ENCODE measurements at regions not wholly inside any gene's neighbourhood (a gene's known extent, or its start where the extent isn't known, plus 50 kb on each side); places are given as distances from the start of the nearest gene placed in this dataset.

GRCh38 chr5:3535414-3536211 is 60.0 kb upstream of the IRX1 start:
- no peaks in the 10 kb centered on the region for H3K9me2 ChIP-seq (ENCODE audit: insufficient read depth)
- no peak overlapping the region for H3K4me2 ChIP-seq (ENCODE audit: unreplicated experiment)
- in situ Hi-C loops (cut with MboI) = no loop called here
- H3K4me3 ChIP-seq = no peak overlapping the region
- H3K4me1 ChIP-seq (ENCODE audit: insufficient read depth) = no peaks in the 10 kb centered on the region
- no peaks in the 10 kb centered on the region for H3K36me3 ChIP-seq (ENCODE audit: low read depth)
- H2AFZ ChIP-seq = no peak overlapping the region
- TF ChIP-seq EZH2 (IDR thresholded peaks at IDR 0.05; ENCODE audit: insufficient read depth, poor library complexity, severe bottlenecking) (no peak), EZH2phosphoT487 (IDR thresholded peaks at IDR 0.05; ENCODE audit: insufficient read depth, low read depth) (no peak)
- H3K9ac ChIP-seq = no peak overlapping the region
- no peaks in the 10 kb centered on the region for H3K9me3 ChIP-seq (ENCODE audit: low read depth)
- DNase-seq = no peak
- no peaks in the 10 kb centered on the region for H3K79me2 ChIP-seq (ENCODE audit: insufficient read depth)
- 76 to 81% methylated on average over 57 to 60 of the region's 60 CpGs for WGBS, 2 experiments (ENCODE audit: low coverage in 1 of 2, low lambda C conversion rate in 2 of 2, missing lambda C conversion rate in 2 of 2)
- no peaks in the 10 kb centered on the region for H3F3A ChIP-seq (ENCODE audit: insufficient read depth)
- no peak overlapping the region for H3K27ac ChIP-seq
- no peaks in the 10 kb centered on the region for H4K20me1 ChIP-seq (ENCODE audit: insufficient read depth)
- no peaks in the 10 kb centered on the region for H3K27me3 ChIP-seq (replicated peaks; ENCODE audit: insufficient read depth)

GRCh38 chr5:3534997-3535396 is 60.6 kb upstream of the IRX1 start:
- Histone ChIP-seq H3K79me2 (ENCODE audit: insufficient read depth) (no peaks in the 10 kb centered on the region), H3K4me3 (no peak overlapping the region), H3K27me3 (replicated peaks; ENCODE audit: insufficient read depth) (no peaks in the 10 kb centered on the region), H3K9ac (no peak overlapping the region), H3F3A (ENCODE audit: insufficient read depth) (no peaks in the 10 kb centered on the region), H4K20me1 (ENCODE audit: insufficient read depth) (no peaks in the 10 kb centered on the region), H3K9me2 (ENCODE audit: insufficient read depth) (no peaks in the 10 kb centered on the region), H3K36me3 (ENCODE audit: low read depth) (no peaks in the 10 kb centered on the region), H3K27ac (no peak overlapping the region), H3K4me2 (ENCODE audit: unreplicated experiment) (no peak overlapping the region), H2AFZ (no peak overlapping the region), H3K4me1 (ENCODE audit: insufficient read depth) (no peaks in the 10 kb centered on the region), H3K9me3 (ENCODE audit: low read depth) (no peaks in the 10 kb centered on the region)
- in situ Hi-C loops (cut with MboI) = no loop called here
- no peak for DNase-seq
- 55% methylated on average over 13 of the region's 13 CpGs for WGBS, 2 experiments (ENCODE audit: low coverage in 1 of 2, low lambda C conversion rate in 2 of 2, missing lambda C conversion rate in 2 of 2)
- no peak for TF ChIP-seq EZH2 (IDR thresholded peaks at IDR 0.05; ENCODE audit: insufficient read depth, poor library complexity, severe bottlenecking)
- no peak for TF ChIP-seq EZH2phosphoT487 (IDR thresholded peaks at IDR 0.05; ENCODE audit: insufficient read depth, low read depth)

GRCh38 chr5:3531320-3531986 is 64.2 kb upstream of the IRX1 start:
- Histone ChIP-seq H3K27me3 (replicated peaks; ENCODE audit: insufficient read depth) (no peaks in the 10 kb centered on the region), H3K79me2 (ENCODE audit: insufficient read depth) (no peaks in the 10 kb centered on the region), H3K36me3 (ENCODE audit: low read depth) (no peaks in the 10 kb centered on the region), H3K9ac (no peak overlapping the region), H3K4me3 (no peak overlapping the region), H3K9me2 (ENCODE audit: insufficient read depth) (no peaks in the 10 kb centered on the region), H3K9me3 (ENCODE audit: low read depth) (no peaks in the 10 kb centered on the region), H3K27ac (no peak overlapping the region), H3K4me1 (ENCODE audit: insufficient read depth) (no peaks in the 10 kb centered on the region), H2AFZ (no peak overlapping the region), H3K4me2 (ENCODE audit: unreplicated experiment) (no peak overlapping the region), H3F3A (ENCODE audit: insufficient read depth) (no peaks in the 10 kb centered on the region), H4K20me1 (ENCODE audit: insufficient read depth) (no peaks in the 10 kb centered on the region)
- DNase-seq = no peak
- WGBS, 2 experiments (ENCODE audit: low coverage in 1 of 2, low lambda C conversion rate in 2 of 2, missing lambda C conversion rate in 2 of 2) = 33 to 37% methylated on average over 8 of the region's 8 CpGs
- TF ChIP-seq EZH2phosphoT487 (IDR thresholded peaks at IDR 0.05; ENCODE audit: insufficient read depth, low read depth) (no peak), EZH2 (IDR thresholded peaks at IDR 0.05; ENCODE audit: insufficient read depth, poor library complexity, severe bottlenecking) (no peak)
- in situ Hi-C loops (cut with MboI) = no loop called here

GRCh38 chr5:3530251-3530650 is 65.4 kb upstream of the IRX1 start:
- H4K20me1 ChIP-seq (ENCODE audit: insufficient read depth) = no peaks in the 10 kb centered on the region
- in situ Hi-C loops (cut with MboI) = no loop called here
- no peak overlapping the region for H3K27ac ChIP-seq
- no peak overlapping the region for H2AFZ ChIP-seq
- no peak overlapping the region for H3K4me3 ChIP-seq
- no peaks in the 10 kb centered on the region for H3K36me3 ChIP-seq (ENCODE audit: low read depth)
- H3F3A ChIP-seq (ENCODE audit: insufficient read depth) = no peaks in the 10 kb centered on the region
- H3K9me2 ChIP-seq (ENCODE audit: insufficient read depth) = no peaks in the 10 kb centered on the region
- no peaks in the 10 kb centered on the region for H3K9me3 ChIP-seq (ENCODE audit: low read depth)
- TF ChIP-seq EZH2 (IDR thresholded peaks at IDR 0.05; ENCODE audit: insufficient read depth, poor library complexity, severe bottlenecking) (no peak), EZH2phosphoT487 (IDR thresholded peaks at IDR 0.05; ENCODE audit: insufficient read depth, low read depth) (no peak)
- no peaks in the 10 kb centered on the region for H3K79me2 ChIP-seq (ENCODE audit: insufficient read depth)
- H3K27me3 ChIP-seq (replicated peaks; ENCODE audit: insufficient read depth) = no peaks in the 10 kb centered on the region
- no peak overlapping the region for H3K4me2 ChIP-seq (ENCODE audit: unreplicated experiment)
- DNase-seq = no peak
- no peaks in the 10 kb centered on the region for H3K4me1 ChIP-seq (ENCODE audit: insufficient read depth)
- H3K9ac ChIP-seq = no peak overlapping the region
- WGBS, 2 experiments (ENCODE audit: low coverage in 1 of 2, low lambda C conversion rate in 2 of 2, missing lambda C conversion rate in 2 of 2) = 26 to 29% methylated on average over 2 of the region's 2 CpGs

Data from GM23248 (cell line).